Neural cell (in vitro differentiated cells): ENCODE measurements at regions not wholly inside any gene's neighbourhood (a gene's known extent, or its start where the extent isn't known, plus 50 kb on each side); places are given as distances from the start of the nearest gene placed in this dataset.
A peak's percentile ranks its signal among the peaks of the same experiment; 100 is the strongest.

ENCODE experiments used
- CTCF ChIP-seq: fragments of 450-650 bp; IDR thresholded peaks from 2 replicates; pipeline ENCODE4 v1.5.1; 2014; ENCODE audit warnings: antibody characterized with exemption, mild to moderate bottlenecking, moderate library complexity; ENCODE audit not compliant: poor library complexity, severe bottlenecking
- EP300 ChIP-seq: fragments of 450-650 bp; conservative IDR thresholded peaks from 2 replicates; pipeline ENCODE4 v1.6.1; 2014; ENCODE audit warnings: antibody characterized with exemption, mild to moderate bottlenecking, moderate library complexity; ENCODE audit not compliant: poor library complexity, severe bottlenecking
- EZH2 ChIP-seq: fragments of 200-600, 300-800 bp; shearing (Covaris generic), sonication (generic); IDR thresholded peaks from 2 replicates; pipeline ENCODE4 v1.6.1; 2014; ENCODE audit warnings: antibody characterized with exemption, low read length, borderline replicate concordance, mild to moderate bottlenecking; ENCODE audit not compliant: insufficient read depth, poor library complexity, severe bottlenecking
- REST ChIP-seq: IDR thresholded peaks from 2 replicates; pipeline ENCODE4 v1.6.1; 2012; ENCODE audit warnings: borderline replicate concordance

GRCh38 chr13:62129000-62129551 is 713.4 kb upstream of the PCDH20 start:
- TF ChIP-seq REST = no peak
- TF ChIP-seq CTCF = no peak
- peak; percentile 66 for TF ChIP-seq EP300
- no peak for TF ChIP-seq EZH2
